IMR-90 (cell line): ENCODE measurements at regions not wholly inside any gene's neighbourhood (a gene's known extent, or its start where the extent isn't known, plus 50 kb on each side); places are given as distances from the start of the nearest gene placed in this dataset.

Experiments used
- ATAC-seq: fragments of 200-7000 bp; cut with Tn5 transposase; 2 replicates; pipeline ENCODE4 v1.9.1; 2020; ENCODE audit warnings: low read depth, mild to moderate bottlenecking, moderate library complexity
- BruUV-seq: library from RNA; stranded (reverse); fragments of 400-500 nt; replicated peaks from 2 replicates; lab custom pipeline; 2021; lab: Mats Ljungman, UMichigan
- CTCF ChIA-PET: fragments of 300-600 bp; formaldehyde crosslinking; extraction: SDS; loops from one replicate; lab custom pipeline; 2021; ENCODE audit warnings: antibody characterized with exemption; lab: Yijun Ruan, JAX
- POLR2A ChIA-PET: fragments of 300-600 bp; sonication (Branson Sonifier 250); formaldehyde crosslinking; loops from one replicate; lab custom pipeline; 2022; ENCODE audit warnings: antibody characterized with exemption; ENCODE audit not compliant: unreplicated experiment; lab: Charles Lee
- DNase-seq: peaks from one replicate; pipeline ENCODE4 v3.0.0; 2013
- H2AFZ ChIP-seq: replicated peaks from 2 replicates; pipeline ENCODE3; 2013; ENCODE audit warnings: low read length, mild to moderate bottlenecking; ENCODE audit not compliant: poor library complexity
- H2AK5ac ChIP-seq: 2 replicates; pipeline ENCODE4 v1.6.1; 2013; ENCODE audit warnings: low read depth, low read length, inconsistent platforms
- H2AK9ac ChIP-seq: replicated peaks from 2 replicates; pipeline ENCODE3; 2013; ENCODE audit warnings: mild to moderate bottlenecking, low read depth, low read length, moderate library complexity; ENCODE audit not compliant: poor library complexity
- H2BK120ac ChIP-seq: 2 replicates; pipeline ENCODE4 v1.6.1; 2013; ENCODE audit warnings: low read depth, low read length, inconsistent platforms
- H2BK15ac ChIP-seq: 3 replicates; pipeline ENCODE4 v1.6.1; 2013; ENCODE audit warnings: low read depth, low read length, inconsistent platforms
- H2BK20ac ChIP-seq: 2 replicates; pipeline ENCODE4 v1.6.1; 2013; ENCODE audit warnings: low read depth, mild to moderate bottlenecking, inconsistent platforms, low read length, moderate library complexity
- H2BK5ac ChIP-seq: 2 replicates; pipeline ENCODE4 v1.6.1; 2013; ENCODE audit warnings: mild to moderate bottlenecking, low read depth, low read length, inconsistent platforms; ENCODE audit not compliant: poor library complexity, severe bottlenecking
- H3K14ac ChIP-seq: replicated peaks from 2 replicates; pipeline ENCODE4 v1.6.1; 2013; ENCODE audit warnings: low read depth, low read length, inconsistent platforms
- H3K18ac ChIP-seq: 2 replicates; pipeline ENCODE4 v1.6.1; 2013; ENCODE audit warnings: low read depth, low read length, control low read depth
- H3K23ac ChIP-seq: 2 replicates; pipeline ENCODE4 v1.6.1; 2013; ENCODE audit warnings: low read depth, low read length, inconsistent platforms
- H3K27ac ChIP-seq: 2 replicates; pipeline ENCODE4 v1.5.1; 2013; ENCODE audit warnings: mild to moderate bottlenecking, control low read depth, low read length; ENCODE audit not compliant: insufficient read depth
- H3K27me3 ChIP-seq: 2 replicates; pipeline ENCODE4 v1.6.1; 2013; ENCODE audit warnings: low read length; ENCODE audit not compliant: control insufficient read depth, insufficient read depth
- H3K36me3 ChIP-seq: 2 replicates; pipeline ENCODE4 v1.6.1; 2013; ENCODE audit warnings: low read length, mixed read lengths; ENCODE audit not compliant: control insufficient read depth, insufficient read depth
- H3K4ac ChIP-seq: 2 replicates; pipeline ENCODE4 v1.6.1; 2013; ENCODE audit warnings: low read depth, low read length, inconsistent platforms
- H3K4me1 ChIP-seq: 2 replicates; pipeline ENCODE4 v1.6.1; 2013; ENCODE audit warnings: low read length, mixed read lengths; ENCODE audit not compliant: control insufficient read depth, insufficient read depth
- H3K4me2 ChIP-seq: 2 replicates; pipeline ENCODE4 v1.6.1; 2013; ENCODE audit warnings: low read depth, mild to moderate bottlenecking, control low read depth, low read length, moderate library complexity
- H3K4me3 ChIP-seq: 2 replicates; pipeline ENCODE4 v1.5.1; 2013; ENCODE audit warnings: low read depth, mild to moderate bottlenecking, control low read depth, low read length, moderate library complexity; ENCODE audit not compliant: insufficient read depth
- H3K56ac ChIP-seq: 2 replicates; pipeline ENCODE4 v1.6.1; 2013; ENCODE audit warnings: low read length, inconsistent platforms; ENCODE audit not compliant: insufficient read depth; ENCODE audit errors: extremely low read depth
- H3K79me1 ChIP-seq, 2 experiments: 2 replicates each; pipeline ENCODE4 v1.6.1; 2013; ENCODE audit warnings: low read length in 2 of 2, inconsistent platforms in 1 of 2, low read depth in 1 of 2
- H3K9ac ChIP-seq: 2 replicates; pipeline ENCODE4 v1.6.1; 2013; ENCODE audit warnings: low read depth, low read length, control low read depth
- H3K9me1 ChIP-seq: 2 replicates; pipeline ENCODE4 v1.6.1; 2013; ENCODE audit warnings: low read length, inconsistent platforms; ENCODE audit not compliant: insufficient read depth
- H3K9me3 ChIP-seq: 2 replicates; pipeline ENCODE4 v1.6.1; 2013; ENCODE audit warnings: low read length; ENCODE audit not compliant: control insufficient read depth, insufficient read depth
- H4K20me1 ChIP-seq: 2 replicates; pipeline ENCODE4 v1.6.1; 2013; ENCODE audit warnings: low read length, inconsistent platforms; ENCODE audit not compliant: insufficient read depth
- H4K5ac ChIP-seq: 2 replicates; pipeline ENCODE4 v1.6.1; 2013; ENCODE audit warnings: mild to moderate bottlenecking, low read depth, low read length, control low read depth
- H4K8ac ChIP-seq, 2 experiments: 2 replicates each; pipeline ENCODE4 v1.6.1; 2013; ENCODE audit warnings: low read depth in 2 of 2, low read length in 2 of 2, control low read depth in 1 of 2, inconsistent platforms in 1 of 2
- H4K91ac ChIP-seq: 2 replicates; pipeline ENCODE4 v1.6.1; 2013; ENCODE audit warnings: low read depth, low read length, inconsistent platforms; ENCODE audit not compliant: insufficient read depth
- MAFK ChIP-seq: IDR thresholded peaks from 2 replicates; pipeline ENCODE4 v1.6.1; 2012; ENCODE audit warnings: low read depth, low read length, improper control_type of control experiment
- RAD21 ChIP-seq: IDR thresholded peaks from 2 replicates; pipeline ENCODE4 v1.6.1; 2012; ENCODE audit warnings: low read length, improper control_type of control experiment
- SMC3 ChIP-seq: fragments of 150-350 bp; IDR thresholded peaks from 2 replicates; pipeline ENCODE4 v1.6.1; 2016; ENCODE audit warnings: low read depth, mild to moderate bottlenecking, antibody characterized with exemption, low read length, moderate library complexity
- WGBS, 2 experiments: methylation state at CpG; one replicate each; pipeline versions ENCODE4 v1.1.5 to v1.1.7; 2013; ENCODE audit warnings: missing lambda C conversion rate in 2 of 2; ENCODE audit not compliant: insufficient read length in 1 of 2; ENCODE audit errors: extremely low coverage in 2 of 2; 5-methylcytosine and 5-hydroxymethylcytosine counted together
- dilution Hi-C: fragments of 300-500 bp; cut with HindIII; formaldehyde crosslinking; loops from one replicate; pipeline ENCODE4 v1.14.3; 2018; ENCODE audit warnings: low sequenced_read_pairs; ENCODE audit not compliant: unreplicated experiment
- in situ Hi-C: fragments of 300-500 bp; cut with MboI; formaldehyde crosslinking; loops from 3 replicates; pipeline ENCODE4 v1.14.3; 2019; ENCODE audit warnings: low sequenced_read_pairs, inconsistent platforms, mixed read lengths
- intact Hi-C: fragments of 100-400 bp; cut with micrococcal nuclease; formaldehyde crosslinking; loops from 2 replicates; pipeline ENCODE4 v1.10.0; 2022
- TF ChIP-seq, protein P1 (sequence below): conservative IDR thresholded peaks from 2 replicates; pipeline ENCODE4 v1.5.1; 2012; ENCODE audit warnings: mild to moderate bottlenecking, low read depth, low read length, improper control_type of control experiment
- TF ChIP-seq, protein P2 (sequence below): fragments of 150-350 bp; IDR thresholded peaks from 2 replicates; pipeline ENCODE4 v1.6.1; 2017; ENCODE audit warnings: mild to moderate bottlenecking, antibody characterized with exemption, low read length, low read depth

DNA sequence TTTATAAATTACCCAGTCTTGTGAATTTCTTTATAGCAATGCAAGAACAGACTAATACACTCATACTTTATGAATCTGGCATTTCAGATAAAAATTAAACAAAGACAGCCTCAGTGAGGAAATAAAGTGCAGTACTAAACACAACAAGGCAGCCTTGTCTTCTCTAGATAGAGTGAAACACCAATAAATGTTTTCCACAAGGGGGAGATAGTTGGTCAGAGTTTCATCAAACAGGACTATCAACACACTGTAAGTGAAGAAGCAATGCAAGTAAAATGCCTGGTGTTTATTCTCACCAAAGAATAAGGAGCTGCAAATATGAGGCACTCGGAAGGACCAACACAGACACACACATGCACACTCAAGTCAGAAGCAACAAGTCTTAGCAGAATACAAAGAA is 62.8 kb downstream of the FAM9B start:
- peak; percentile 67 for DNase-seq

More for the DNA sequence above, 62.8 kb downstream of the FAM9B start:
- Histone ChIP-seq H3K36me3 (no peaks in the 10 kb centered on the region), H3K4me1 (no peaks in the 10 kb centered on the region), H3K4me2 (no peak overlapping the region), H3K27me3 (no peaks in the 10 kb centered on the region), H3K4me3 (no peak overlapping the region), H3K79me1 (no peaks in the 10 kb centered on the region), H2AK9ac (no peak overlapping the region), H3K14ac (no peak overlapping the region), H3K9me3 (no peaks in the 10 kb centered on the region), H2BK20ac (no peak overlapping the region), H2BK5ac (no peak overlapping the region), H4K8ac (no peak overlapping the region), H3K23ac (no peak overlapping the region), H3K56ac (no peak overlapping the region), H3K18ac (no peak overlapping the region), H3K4ac (no peak overlapping the region), H4K5ac (no peak overlapping the region), H3K9ac (no peak overlapping the region), H3K27ac (no peak overlapping the region), H2AFZ (no peak overlapping the region), H2AK5ac (no peak overlapping the region), H4K91ac (no peak overlapping the region), H4K20me1 (no peaks in the 10 kb centered on the region), H2BK15ac (no peak overlapping the region), H3K9me1 (no peaks in the 10 kb centered on the region), H2BK120ac (no peak overlapping the region)
- no TSS peak for BruUV-seq
- ATAC-seq: peak; percentile 92
- no CpG with 5 or more reads among the region's 1 CpG for WGBS, 2 experiments
- intact Hi-C loops (loop anchor here (1.0 to 5.0 kb wide), 5 partner anchors 176 to 738 kb away; no protein-coding TSS in a partner anchor), in situ Hi-C loops (loop anchor here (25.0 kb wide), 1 partner anchor 491 kb away; the partner anchor contains the start of gene TBL1X), dilution Hi-C loops (no loop called here)
- TF ChIP-seq MAFK (no peak), RAD21 (peak; percentile 69), SMC3 (peak; percentile 61)
- TF ChIP-seq, protein P1, sequence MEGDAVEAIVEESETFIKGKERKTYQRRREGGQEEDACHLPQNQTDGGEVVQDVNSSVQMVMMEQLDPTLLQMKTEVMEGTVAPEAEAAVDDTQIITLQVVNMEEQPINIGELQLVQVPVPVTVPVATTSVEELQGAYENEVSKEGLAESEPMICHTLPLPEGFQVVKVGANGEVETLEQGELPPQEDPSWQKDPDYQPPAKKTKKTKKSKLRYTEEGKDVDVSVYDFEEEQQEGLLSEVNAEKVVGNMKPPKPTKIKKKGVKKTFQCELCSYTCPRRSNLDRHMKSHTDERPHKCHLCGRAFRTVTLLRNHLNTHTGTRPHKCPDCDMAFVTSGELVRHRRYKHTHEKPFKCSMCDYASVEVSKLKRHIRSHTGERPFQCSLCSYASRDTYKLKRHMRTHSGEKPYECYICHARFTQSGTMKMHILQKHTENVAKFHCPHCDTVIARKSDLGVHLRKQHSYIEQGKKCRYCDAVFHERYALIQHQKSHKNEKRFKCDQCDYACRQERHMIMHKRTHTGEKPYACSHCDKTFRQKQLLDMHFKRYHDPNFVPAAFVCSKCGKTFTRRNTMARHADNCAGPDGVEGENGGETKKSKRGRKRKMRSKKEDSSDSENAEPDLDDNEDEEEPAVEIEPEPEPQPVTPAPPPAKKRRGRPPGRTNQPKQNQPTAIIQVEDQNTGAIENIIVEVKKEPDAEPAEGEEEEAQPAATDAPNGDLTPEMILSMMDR: peak; percentile 51
- TF ChIP-seq, protein P2, sequence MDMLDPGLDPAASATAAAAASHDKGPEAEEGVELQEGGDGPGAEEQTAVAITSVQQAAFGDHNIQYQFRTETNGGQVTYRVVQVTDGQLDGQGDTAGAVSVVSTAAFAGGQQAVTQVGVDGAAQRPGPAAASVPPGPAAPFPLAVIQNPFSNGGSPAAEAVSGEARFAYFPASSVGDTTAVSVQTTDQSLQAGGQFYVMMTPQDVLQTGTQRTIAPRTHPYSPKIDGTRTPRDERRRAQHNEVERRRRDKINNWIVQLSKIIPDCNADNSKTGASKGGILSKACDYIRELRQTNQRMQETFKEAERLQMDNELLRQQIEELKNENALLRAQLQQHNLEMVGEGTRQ: no peak
- CTCF ChIA-PET: interaction anchor here (0.7 kb wide), 2 partner anchors 240 to 387 kb away, joined by 3 read pairs; no protein-coding TSS in a partner anchor
- POLR2A ChIA-PET: interaction anchor here (1.3 kb wide), 1 partner anchor 371 kb away, joined by 3 read pairs; no protein-coding TSS in a partner anchor
